KMS-11 (cell line): ENCODE measurements at regions not wholly inside any gene's neighbourhood (a gene's known extent, or its start where the extent isn't known, plus 50 kb on each side); places are given as distances from the start of the nearest gene placed in this dataset.

Experiments used
- H2AFZ ChIP-seq: fragments of 200-600 bp; sonication (generic); 2 replicates; pipeline ENCODE4 v1.6.1; 2016; ENCODE audit warnings: antibody characterized with exemption, mixed run types, low read depth
- H3K27ac ChIP-seq: fragments of 200-600 bp; sonication (generic); 2 replicates; pipeline ENCODE4 v1.6.1; 2016; ENCODE audit warnings: mild to moderate bottlenecking, mixed run types
- H3K27me3 ChIP-seq: fragments of 200-600 bp; sonication (generic); 2 replicates; pipeline ENCODE4 v1.6.1; 2017; ENCODE audit warnings: mild to moderate bottlenecking, low read depth, mixed run types, moderate library complexity; ENCODE audit not compliant: insufficient read depth
- H3K36me3 ChIP-seq: fragments of 200-600 bp; sonication (generic); 2 replicates; pipeline ENCODE4 v1.6.1; 2017; ENCODE audit warnings: mild to moderate bottlenecking, mixed run types; ENCODE audit not compliant: insufficient read depth
- H3K4me1 ChIP-seq: fragments of 200-600 bp; sonication (generic); 2 replicates; pipeline ENCODE4 v1.6.1; 2016; ENCODE audit warnings: mild to moderate bottlenecking, low read depth, mixed run types; ENCODE audit not compliant: poor library complexity, severe bottlenecking
- H3K4me2 ChIP-seq: fragments of 200-600 bp; sonication (generic); 2 replicates; pipeline ENCODE4 v1.7.0; 2016; ENCODE audit warnings: mild to moderate bottlenecking, mixed run types
- H3K4me3 ChIP-seq: fragments of 200-600 bp; sonication (generic); IDR thresholded peaks from 2 replicates; pipeline ENCODE4 v1.6.1; 2017; ENCODE audit warnings: low read depth, low read length, mixed read lengths; ENCODE audit not compliant: insufficient read depth
- H3K79me2 ChIP-seq: fragments of 200-600 bp; sonication (generic); 2 replicates; pipeline ENCODE4 v1.6.1; 2016; ENCODE audit warnings: low read depth, mixed run types; ENCODE audit not compliant: insufficient read depth
- H3K9ac ChIP-seq: fragments of 200-600 bp; sonication (generic); 2 replicates; pipeline ENCODE4 v1.6.1; 2016; ENCODE audit warnings: mild to moderate bottlenecking, mixed run types
- H4K20me1 ChIP-seq: fragments of 200-600 bp; sonication (generic); 2 replicates; pipeline ENCODE4 v1.6.1; 2016; ENCODE audit warnings: mild to moderate bottlenecking, mixed run types; ENCODE audit not compliant: insufficient read depth
- CTCF ChIP-seq: fragments of 200-600 bp; sonication (generic); conservative IDR thresholded peaks from 2 replicates; pipeline ENCODE4 v1.6.1; 2017; ENCODE audit warnings: low read depth, mild to moderate bottlenecking, antibody characterized with exemption, low read length, moderate library complexity, mixed read lengths

- no peak overlapping the region for H3K27ac ChIP-seq
- no peaks in the 10 kb centered on the region for H3K36me3 ChIP-seq
- no peaks in the 10 kb centered on the region for H3K4me1 ChIP-seq
- no peaks in the 10 kb centered on the region for H3K79me2 ChIP-seq
- no peak for TF ChIP-seq CTCF
- H2AFZ ChIP-seq, result no peak overlapping the region
- H3K27me3 ChIP-seq, result no peaks in the 10 kb centered on the region
- no peaks in the 10 kb centered on the region for H4K20me1 ChIP-seq
- H3K4me3 ChIP-seq, result no peak overlapping the region
- no peak overlapping the region for H3K9ac ChIP-seq
- no peak overlapping the region for H3K4me2 ChIP-seq
Measured at GRCh38 chr22:48227341-48228018, 1465.0 kb downstream of the TBC1D22A start.

GRCh38 chr22:48226026-48227013, 1463.9 kb downstream of the TBC1D22A start:
- no peaks in the 10 kb centered on the region for H3K36me3 ChIP-seq
- TF ChIP-seq CTCF, result no peak
- H3K9ac ChIP-seq, result no peak overlapping the region

GRCh38 chr22:48224332-48224731, 1461.9 kb downstream of the TBC1D22A start:
- H3K36me3 ChIP-seq, result no peaks in the 10 kb centered on the region
- H3K4me2 ChIP-seq, result no peak overlapping the region
- H3K79me2 ChIP-seq, result no peaks in the 10 kb centered on the region
- H3K4me3 ChIP-seq, result no peak overlapping the region
- H3K27ac ChIP-seq, result no peak overlapping the region
- TF ChIP-seq CTCF, result no peak
- H3K4me1 ChIP-seq, result no peaks in the 10 kb centered on the region
- H2AFZ ChIP-seq, result no peak overlapping the region
- H3K27me3 ChIP-seq, result no peaks in the 10 kb centered on the region
- no peaks in the 10 kb centered on the region for H4K20me1 ChIP-seq
- H3K9ac ChIP-seq, result no peak overlapping the region

More at GRCh38 chr22:48226026-48227013, 1463.9 kb downstream of the TBC1D22A start:
- Histone ChIP-seq H3K27me3 (no peaks in the 10 kb centered on the region), H2AFZ (no peak overlapping the region), H4K20me1 (no peaks in the 10 kb centered on the region), H3K27ac (no peak overlapping the region), H3K4me3 (no peak overlapping the region), H3K4me2 (no peak overlapping the region), H3K79me2 (no peaks in the 10 kb centered on the region), H3K4me1 (no peaks in the 10 kb centered on the region)

DNA sequence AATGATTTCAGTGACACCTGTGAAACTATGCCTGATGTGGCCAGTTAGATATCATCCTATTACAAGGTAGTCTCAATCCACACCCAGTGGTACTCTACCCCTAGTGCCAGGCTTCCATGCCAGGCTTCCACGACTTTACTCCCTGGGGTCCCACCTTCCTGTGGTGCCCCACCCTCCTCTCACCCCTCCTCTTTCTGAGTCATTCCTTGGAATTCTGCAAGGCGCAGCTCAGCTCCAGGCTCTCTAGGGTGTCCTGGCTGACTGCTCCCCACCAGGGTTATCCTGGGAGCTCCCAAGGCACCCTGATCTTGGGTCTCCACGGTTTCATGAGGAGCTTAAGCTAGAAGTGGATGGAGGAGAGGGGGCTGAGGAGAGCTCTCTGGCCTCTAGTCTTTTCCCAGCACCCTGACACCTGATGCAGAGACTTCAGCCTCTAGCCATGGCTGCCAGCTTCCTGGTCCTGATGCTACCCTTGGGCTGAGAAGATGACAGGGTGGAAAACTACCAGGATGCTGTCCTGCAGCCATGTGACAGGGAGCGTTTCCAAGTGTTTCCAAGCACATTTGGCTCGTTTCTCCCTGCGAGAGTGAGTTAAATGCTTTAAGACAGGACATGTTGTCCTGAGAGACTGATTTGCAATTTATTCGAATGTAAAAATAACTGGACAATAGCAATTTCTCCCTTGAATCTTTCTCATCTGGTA, 1461.2 kb downstream of the TBC1D22A start:
- Histone ChIP-seq H4K20me1 (no peaks in the 10 kb centered on the region), H2AFZ (no peak overlapping the region), H3K79me2 (no peaks in the 10 kb centered on the region), H3K27ac (no peak overlapping the region), H3K4me3 (no peak overlapping the region), H3K9ac (no peak overlapping the region), H3K27me3 (no peaks in the 10 kb centered on the region), H3K36me3 (no peaks in the 10 kb centered on the region), H3K4me1 (no peaks in the 10 kb centered on the region), H3K4me2 (no peak overlapping the region)
- no peak for TF ChIP-seq CTCF
